Osteoblast (primary cell): ENCODE measurements at regions not wholly inside any gene's neighbourhood (a gene's known extent, or its start where the extent isn't known, plus 50 kb on each side); places are given as distances from the start of the nearest gene placed in this dataset.
A peak's percentile ranks its signal among the peaks of the same experiment; 100 is the strongest.
"Not testable (repeated sequence)": the region's sequence is repeated elsewhere in the genome, so short reads cannot be mapped to it uniquely, and the experiment has no call there.

ENCODE experiments used
- DNase-seq: peaks from one replicate; pipeline ENCODE4 v3.0.0; 2011; ENCODE audit warnings: low spot score, mixed read lengths; ENCODE audit not compliant: insufficient read length; ENCODE audit errors: missing footprints
- H2AFZ ChIP-seq: 2 replicates; pipeline ENCODE4 v1.6.0; 2011; ENCODE audit warnings: mild to moderate bottlenecking, low read length
- H3K27ac ChIP-seq: 2 replicates; pipeline ENCODE4 v1.5.1; 2011; ENCODE audit warnings: mild to moderate bottlenecking, low read depth, low read length, moderate library complexity
- H3K27me3 ChIP-seq: 2 replicates; pipeline ENCODE4 v1.6.0; 2012; ENCODE audit warnings: mild to moderate bottlenecking, control low read depth, inconsistent platforms, low read length, moderate library complexity; ENCODE audit not compliant: insufficient read depth
- H3K36me3 ChIP-seq: 2 replicates; pipeline ENCODE4 v1.5.1; 2011; ENCODE audit warnings: mild to moderate bottlenecking, low read length, control low read depth, moderate library complexity; ENCODE audit not compliant: insufficient read depth
- H3K4me1 ChIP-seq: 2 replicates; pipeline ENCODE4 v1.5.1; 2011; ENCODE audit warnings: mild to moderate bottlenecking, low read length, control low read depth, moderate library complexity; ENCODE audit not compliant: insufficient read depth
- H3K4me2 ChIP-seq: 2 replicates; pipeline ENCODE4 v1.6.0; 2011; ENCODE audit warnings: mild to moderate bottlenecking, low read length; ENCODE audit not compliant: insufficient read depth
- H3K4me3 ChIP-seq: fragments of 200-600 bp; sonication (generic); 3 replicates; pipeline ENCODE4 v1.5.1; 2012; ENCODE audit warnings: mild to moderate bottlenecking, low read length, inconsistent platforms; ENCODE audit not compliant: insufficient read depth
- H3K79me2 ChIP-seq: 2 replicates; pipeline ENCODE4 v1.6.0; 2012; ENCODE audit warnings: mild to moderate bottlenecking, low read length, control low read depth, inconsistent platforms; ENCODE audit not compliant: insufficient read depth
- H3K9me3 ChIP-seq: 2 replicates; pipeline ENCODE4 v1.5.1; 2011; ENCODE audit warnings: low read depth, low read length, control low read depth
- H4K20me1 ChIP-seq: 2 replicates; pipeline ENCODE4 v1.6.0; 2012; ENCODE audit warnings: mild to moderate bottlenecking, low read length, control low read depth; ENCODE audit not compliant: insufficient read depth
- CTCF ChIP-seq: IDR thresholded peaks from 2 replicates; pipeline ENCODE4 v1.5.1; 2011; ENCODE audit warnings: mild to moderate bottlenecking, low read depth, low read length, moderate library complexity; ENCODE audit errors: extremely low read depth

- Histone ChIP-seq H3K27me3 (no peaks in the 10 kb centered on the region), H3K36me3 (no peaks in the 10 kb centered on the region), H4K20me1 (no peaks in the 10 kb centered on the region), H3K9me3 (no peaks in the 10 kb centered on the region), H3K4me3 (no peak overlapping the region), H3K4me2 (no peak overlapping the region), H2AFZ (no peak overlapping the region), H3K4me1 (no peaks in the 10 kb centered on the region), H3K27ac (no peak overlapping the region), H3K79me2 (no peaks in the 10 kb centered on the region)
- TF ChIP-seq CTCF, result no peak
- peak; percentile 15 for DNase-seq
Measured at GRCh38 chr15:62907275-62907674, 135.3 kb upstream of the TPM1 start.

GRCh38 chr15:62908341-62908740 lies 134.2 kb upstream of the TPM1 start:
- not testable (repeated sequence) for H4K20me1 ChIP-seq, H3K4me1 ChIP-seq, H3K27me3 ChIP-seq, H3K9me3 ChIP-seq, DNase-seq, H3K27ac ChIP-seq, H3K4me2 ChIP-seq, H3K79me2 ChIP-seq, H3K4me3 ChIP-seq, H2AFZ ChIP-seq, H3K36me3 ChIP-seq

GRCh38 chr15:62909257-62909656 lies 133.3 kb upstream of the TPM1 start:
- H3K27ac ChIP-seq, result no peak overlapping the region
- H3K4me3 ChIP-seq, result no peak overlapping the region
- peaks cover 7% of the 10 kb centered on the region for H3K4me1 ChIP-seq
- no peaks in the 10 kb centered on the region for H3K36me3 ChIP-seq
- no peaks in the 10 kb centered on the region for H3K27me3 ChIP-seq
- peak overlapping the region; percentile 2 for H2AFZ ChIP-seq
- no peak overlapping the region for H3K4me2 ChIP-seq
- H3K79me2 ChIP-seq, result no peaks in the 10 kb centered on the region
- DNase-seq, result peak; percentile 49
- no peaks in the 10 kb centered on the region for H3K9me3 ChIP-seq
- no peak for TF ChIP-seq CTCF
- H4K20me1 ChIP-seq, result no peaks in the 10 kb centered on the region

GRCh38 chr15:62912282-62912681 lies 130.3 kb upstream of the TPM1 start:
- Histone ChIP-seq H3K79me2 (no peaks in the 10 kb centered on the region), H3K27ac (no peak overlapping the region), H3K27me3 (no peaks in the 10 kb centered on the region), H2AFZ (no peak overlapping the region), H3K9me3 (no peaks in the 10 kb centered on the region), H3K4me1 (peaks cover 7% of the 10 kb centered on the region), H3K4me3 (no peak overlapping the region), H4K20me1 (no peaks in the 10 kb centered on the region), H3K36me3 (no peaks in the 10 kb centered on the region), H3K4me2 (no peak overlapping the region)
- DNase-seq, result no peak
- no peak for TF ChIP-seq CTCF
